OCI-LY3 (cell line): ENCODE measurements at regions not wholly inside any gene's neighbourhood (a gene's known extent, or its start where the extent isn't known, plus 50 kb on each side); places are given as distances from the start of the nearest gene placed in this dataset.

Experiments
- H2AFZ ChIP-seq: fragments of 200-600, 300-600 bp; shearing (Covaris generic); 2 replicates; pipeline ENCODE4 v1.6.0; 2014; ENCODE audit warnings: antibody characterized with exemption, low read depth, low read length
- H3K27ac ChIP-seq: fragments of 200-600, 300-600 bp; sonication (generic); 2 replicates; pipeline ENCODE4 v1.5.1; 2014; ENCODE audit warnings: mild to moderate bottlenecking, low read length, moderate library complexity, mixed read lengths
- H3K27me3 ChIP-seq: fragments of 200-600, 300-600 bp; sonication (generic); 2 replicates; pipeline ENCODE4 v1.6.1; 2014; ENCODE audit warnings: low read depth, low read length, mixed read lengths
- H3K36me3 ChIP-seq: fragments of 200-600, 300-600 bp; sonication (generic); replicated peaks from 2 replicates; pipeline ENCODE3; 2014; ENCODE audit warnings: low read depth, low read length, mixed read lengths
- H3K4me1 ChIP-seq: fragments of 300-600, 200-600 bp; sonication (generic); 2 replicates; pipeline ENCODE4 v1.6.1; 2014; ENCODE audit warnings: low read length, mixed read lengths
- H3K4me2 ChIP-seq: fragments of 200-600, 300-600 bp; sonication (generic); 2 replicates; pipeline ENCODE4 v1.6.1; 2014; ENCODE audit warnings: low read length, mixed read lengths
- H3K4me3 ChIP-seq: fragments of 300-600, 200-600 bp; sonication (generic); 2 replicates; pipeline ENCODE4 v1.5.1; 2014; ENCODE audit warnings: antibody characterized with exemption, mild to moderate bottlenecking, low read length, moderate library complexity
- H3K79me2 ChIP-seq: fragments of 300-600, 200-600 bp; shearing (Covaris generic); 2 replicates; pipeline ENCODE4 v1.6.1; 2014; ENCODE audit warnings: mild to moderate bottlenecking, low read length, mixed read lengths
- H3K9ac ChIP-seq: fragments of 300-600, 200-600 bp; shearing (Covaris generic); 2 replicates; pipeline ENCODE4 v1.6.0; 2014; ENCODE audit warnings: mild to moderate bottlenecking, low read length, moderate library complexity
- H3K9me3 ChIP-seq: fragments of 200-600, 300-600 bp; shearing (Covaris generic); 2 replicates; pipeline ENCODE4 v1.6.1; 2014; ENCODE audit warnings: low read length, mixed read lengths; ENCODE audit not compliant: insufficient read depth
- H4K20me1 ChIP-seq: fragments of 200-600, 300-600 bp; sonication (generic); 2 replicates; pipeline ENCODE4 v1.6.1; 2016; ENCODE audit warnings: low read length, mixed read lengths; ENCODE audit not compliant: insufficient read depth
- CTCF ChIP-seq: fragments of 200-600, 300-600 bp; sonication (generic); IDR thresholded peaks from 2 replicates; pipeline ENCODE4 v1.5.1; 2014; ENCODE audit warnings: antibody characterized with exemption, low read length, low read depth
- EZH2phosphoT487 ChIP-seq: fragments of 200-600 bp; shearing (Covaris generic); IDR thresholded peaks from 2 replicates; pipeline ENCODE4 v1.6.1; 2018; ENCODE audit warnings: antibody characterized with exemption, mixed run types, low read depth

DNA sequence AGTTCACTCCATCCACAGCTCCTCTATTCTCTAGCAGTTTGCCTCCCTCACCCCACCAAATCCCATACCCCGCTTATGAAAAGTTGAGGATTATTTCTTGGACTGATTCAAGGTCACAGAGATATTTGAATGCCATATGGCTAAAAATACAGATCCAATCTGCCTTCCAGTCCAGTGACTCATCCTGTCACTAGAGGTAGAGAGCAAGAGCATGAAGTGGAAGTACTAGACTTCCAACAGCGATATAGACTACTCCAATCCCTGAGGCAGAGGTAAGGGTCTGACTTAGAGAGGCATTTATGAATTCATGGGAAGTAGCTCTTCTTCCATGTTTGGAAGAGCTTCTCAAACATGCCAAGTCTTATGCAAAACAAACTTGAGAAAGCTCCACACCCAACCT is 72.4 kb upstream of the CCL21 start:
- Histone ChIP-seq H3K79me2 (no peaks in the 10 kb centered on the region), H3K9ac (no peak overlapping the region), H4K20me1 (no peaks in the 10 kb centered on the region), H3K27me3 (peaks cover 37% of the 10 kb centered on the region), H3K4me2 (no peak overlapping the region), H3K9me3 (no peaks in the 10 kb centered on the region), H3K27ac (no peak overlapping the region), H3K4me1 (no peaks in the 10 kb centered on the region), H2AFZ (no peak overlapping the region), H3K4me3 (no peak overlapping the region), H3K36me3 (no peaks in the 10 kb centered on the region)
- TF ChIP-seq CTCF (no peak), EZH2phosphoT487 (no peak)

DNA sequence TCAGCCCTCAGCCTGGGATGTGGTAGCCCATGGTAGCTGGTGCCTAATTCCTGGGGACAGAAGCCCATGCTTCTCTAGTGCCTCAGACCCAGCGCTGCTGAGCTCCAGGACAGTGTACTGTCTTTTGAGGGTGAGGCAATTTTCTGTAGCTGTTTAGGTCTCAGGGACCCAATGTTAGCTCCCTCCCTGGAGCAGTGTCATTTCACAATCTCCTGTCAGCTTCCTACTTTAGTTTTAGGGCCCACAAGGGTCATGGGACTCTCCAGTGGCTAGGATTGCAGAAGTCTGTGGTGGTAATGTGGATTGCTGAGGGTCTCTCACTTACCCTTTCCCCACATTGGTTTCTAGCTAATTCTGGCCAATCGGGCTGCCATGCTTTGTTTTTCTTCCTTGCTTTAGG is 67.7 kb upstream of the CCL21 start:
- H4K20me1 ChIP-seq, result no peaks in the 10 kb centered on the region

GRCh38 chr9:34773955-34774354 is 64.0 kb upstream of the CCL21 start:
- peaks cover 15% of the 10 kb centered on the region for H3K27me3 ChIP-seq
- no peak overlapping the region for H3K4me2 ChIP-seq
- no peaks in the 10 kb centered on the region for H4K20me1 ChIP-seq
- no peak overlapping the region for H3K4me3 ChIP-seq
- H3K9me3 ChIP-seq, result no peaks in the 10 kb centered on the region
- no peaks in the 10 kb centered on the region for H3K36me3 ChIP-seq
- no peaks in the 10 kb centered on the region for H3K4me1 ChIP-seq
- H3K27ac ChIP-seq, result no peak overlapping the region
- H2AFZ ChIP-seq, result no peak overlapping the region
- no peaks in the 10 kb centered on the region for H3K79me2 ChIP-seq
- no peak for TF ChIP-seq CTCF
- H3K9ac ChIP-seq, result no peak overlapping the region

More for the DNA sequence above, 67.7 kb upstream of the CCL21 start:
- TF ChIP-seq CTCF (no peak), EZH2phosphoT487 (no peak)
- Histone ChIP-seq H3K4me1 (no peaks in the 10 kb centered on the region), H3K36me3 (no peaks in the 10 kb centered on the region), H3K79me2 (no peaks in the 10 kb centered on the region), H2AFZ (no peak overlapping the region), H3K9ac (no peak overlapping the region), H3K4me3 (no peak overlapping the region), H3K4me2 (no peak overlapping the region), H3K27ac (no peak overlapping the region), H3K27me3 (0 out of 2 replicates have a peak, but pooled peaks cover 5% of the 10 kb centered on the region), H3K9me3 (no peaks in the 10 kb centered on the region)

GRCh38 chr9:34773306-34773910 is 63.5 kb upstream of the CCL21 start:
- H3K36me3 ChIP-seq, result no peaks in the 10 kb centered on the region
- H3K4me3 ChIP-seq, result no peak overlapping the region
- no peak overlapping the region for H3K9ac ChIP-seq
- no peaks in the 10 kb centered on the region for H3K9me3 ChIP-seq
- no peak overlapping the region for H3K4me2 ChIP-seq
- TF ChIP-seq CTCF, result no peak
- TF ChIP-seq EZH2phosphoT487, result no peak
- no peaks in the 10 kb centered on the region for H4K20me1 ChIP-seq
- no peak overlapping the region for H3K27ac ChIP-seq
- H3K4me1 ChIP-seq, result no peaks in the 10 kb centered on the region
- H3K79me2 ChIP-seq, result no peaks in the 10 kb centered on the region
- no peak overlapping the region for H2AFZ ChIP-seq
- peaks cover 10% of the 10 kb centered on the region for H3K27me3 ChIP-seq
